22Rv1 (cell line): ENCODE measurements at regions not wholly inside any gene's neighbourhood (a gene's known extent, or its start where the extent isn't known, plus 50 kb on each side); places are given as distances from the start of the nearest gene placed in this dataset.

ENCODE experiments used
- ZFX ChIP-seq: fragments of 450-650 bp; IDR thresholded peaks from 2 replicates; pipeline ENCODE4 v1.6.1; 2017; ENCODE audit warnings: antibody characterized with exemption, borderline replicate concordance
- TF ChIP-seq, protein P1 (sequence below): fragments of 450-650 bp; IDR thresholded peaks from 2 replicates; pipeline ENCODE4 v1.5.1; 2017; ENCODE audit warnings: mild to moderate bottlenecking

DNA sequence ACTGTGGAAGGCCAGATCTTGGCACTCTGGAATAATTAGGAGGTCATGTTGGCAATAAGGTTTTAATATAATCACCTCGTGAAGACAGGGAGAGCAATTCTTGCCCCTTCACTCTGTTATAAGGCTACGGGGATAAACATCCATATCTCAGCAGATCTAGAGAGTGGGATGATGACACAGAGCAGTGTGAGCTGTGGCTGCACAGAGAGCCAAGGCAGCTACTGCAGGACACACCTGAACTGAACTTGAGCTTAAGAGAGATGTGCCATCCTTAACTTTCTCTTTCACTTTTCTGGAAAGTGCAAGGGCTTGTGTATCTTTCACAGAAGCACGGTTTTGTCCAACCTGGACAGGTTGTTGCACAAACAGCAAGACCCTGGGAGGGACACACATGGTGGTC is 174.7 kb downstream of the GATA3 start:
- TF ChIP-seq, protein P1, sequence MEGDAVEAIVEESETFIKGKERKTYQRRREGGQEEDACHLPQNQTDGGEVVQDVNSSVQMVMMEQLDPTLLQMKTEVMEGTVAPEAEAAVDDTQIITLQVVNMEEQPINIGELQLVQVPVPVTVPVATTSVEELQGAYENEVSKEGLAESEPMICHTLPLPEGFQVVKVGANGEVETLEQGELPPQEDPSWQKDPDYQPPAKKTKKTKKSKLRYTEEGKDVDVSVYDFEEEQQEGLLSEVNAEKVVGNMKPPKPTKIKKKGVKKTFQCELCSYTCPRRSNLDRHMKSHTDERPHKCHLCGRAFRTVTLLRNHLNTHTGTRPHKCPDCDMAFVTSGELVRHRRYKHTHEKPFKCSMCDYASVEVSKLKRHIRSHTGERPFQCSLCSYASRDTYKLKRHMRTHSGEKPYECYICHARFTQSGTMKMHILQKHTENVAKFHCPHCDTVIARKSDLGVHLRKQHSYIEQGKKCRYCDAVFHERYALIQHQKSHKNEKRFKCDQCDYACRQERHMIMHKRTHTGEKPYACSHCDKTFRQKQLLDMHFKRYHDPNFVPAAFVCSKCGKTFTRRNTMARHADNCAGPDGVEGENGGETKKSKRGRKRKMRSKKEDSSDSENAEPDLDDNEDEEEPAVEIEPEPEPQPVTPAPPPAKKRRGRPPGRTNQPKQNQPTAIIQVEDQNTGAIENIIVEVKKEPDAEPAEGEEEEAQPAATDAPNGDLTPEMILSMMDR, result no peak
- TF ChIP-seq ZFX, result no peak
